GM10248 (cell line): ENCODE measurements at regions not wholly inside any gene's neighbourhood (a gene's known extent, or its start where the extent isn't known, plus 50 kb on each side); places are given as distances from the start of the nearest gene placed in this dataset.

Experiments used
- CTCF ChIA-PET: fragments of 300-600 bp; sonication (Branson Sonifier 250); formaldehyde crosslinking; extraction: SDS; loops from one replicate; lab custom pipeline; 2021; ENCODE audit warnings: antibody characterized with exemption; lab: Yijun Ruan, JAX
- POLR2A ChIA-PET: fragments of 350-650 bp; sonication (Branson Sonifier 250); formaldehyde crosslinking; extraction: SDS; loops from one replicate; lab custom pipeline; 2020; ENCODE audit warnings: antibody characterized with exemption; lab: Yijun Ruan, JAX
- DNase-seq: peaks from one replicate; pipeline ENCODE4 v3.0.0; 2012; ENCODE audit errors: extremely low spot score
- CTCF ChIP-seq: IDR thresholded peaks from 2 replicates; pipeline ENCODE4 v1.5.1; 2012; ENCODE audit warnings: mild to moderate bottlenecking, low read depth; ENCODE audit errors: extremely low read depth, missing control alignments, control extremely low read depth

- no peak for TF ChIP-seq CTCF
- ChIA-PET POLR2A (no interaction called here), CTCF (no interaction called here)
- no peak for DNase-seq
Observed at GRCh38 chr9:116061546-116062205, 91.9 kb upstream of the PAPPA start.

- POLR2A ChIA-PET: no interaction called here
- no peak for TF ChIP-seq CTCF
Observed at GRCh38 chr9:116062206-116062550, 91.4 kb upstream of the PAPPA start.

GRCh38 chr9:116064970-116065369 is 88.6 kb upstream of the PAPPA start:
- CTCF ChIA-PET: no interaction called here
- POLR2A ChIA-PET: no interaction called here
- no peak for TF ChIP-seq CTCF
- DNase-seq: no peak

More at GRCh38 chr9:116062206-116062550, 91.4 kb upstream of the PAPPA start:
- CTCF ChIA-PET: no interaction called here
- DNase-seq: no peak

GRCh38 chr9:116066221-116066620 is 87.4 kb upstream of the PAPPA start:
- POLR2A ChIA-PET: no interaction called here
- no peak for DNase-seq
- no peak for TF ChIP-seq CTCF
- CTCF ChIA-PET: no interaction called here

GRCh38 chr9:116067566-116067965 is 86.0 kb upstream of the PAPPA start:
- TF ChIP-seq CTCF: no peak
- no peak for DNase-seq
- CTCF ChIA-PET: no interaction called here
- POLR2A ChIA-PET: no interaction called here

GRCh38 chr9:116070256-116070914 is 83.2 kb upstream of the PAPPA start:
- POLR2A ChIA-PET: no interaction called here
- DNase-seq: no peak
- CTCF ChIA-PET: interaction anchor here (1.8 to 2.5 kb wide), 2 partner anchors 11 to 18 kb away, joined by 4 to 5 read pairs; no protein-coding TSS in a partner anchor
- no peak for TF ChIP-seq CTCF
